CD4-positive, alpha-beta T cell treated with Interleukin-1 beta for 1 hour (primary cell): ENCODE measurements at regions not wholly inside any gene's neighbourhood (a gene's known extent, or its start where the extent isn't known, plus 50 kb on each side); places are given as distances from the start of the nearest gene placed in this dataset.

ENCODE experiments used
- DNase-seq, 2 donors: peaks; one replicate each; pipeline ENCODE4 v3.0.0-alpha.2; 2020 to 2022

GRCh38 chr3:111359261-111360030, 182.6 kb upstream of the CD96 start:
- no peak for DNase-seq

- no peak for DNase-seq
Measured at GRCh38 chr3:111362381-111363009, 179.5 kb upstream of the CD96 start.

GRCh38 chr3:111366515-111366914, 175.5 kb upstream of the CD96 start:
- no peak for DNase-seq

GRCh38 chr3:111368056-111368455, 173.9 kb upstream of the CD96 start:
- DNase-seq = no peak

- DNase-seq = no peak
Measured at GRCh38 chr3:111369958-111370357, 172.0 kb upstream of the CD96 start.

GRCh38 chr3:111373239-111373638, 168.8 kb upstream of the CD96 start:
- no peak for DNase-seq

- DNase-seq = no peak
Measured at GRCh38 chr3:111373861-111374260, 168.1 kb upstream of the CD96 start.

GRCh38 chr3:111385971-111386495, 156.0 kb upstream of the CD96 start:
- no peak for DNase-seq

- peak; percentile 52 to 66 for DNase-seq
Measured at GRCh38 chr3:111392894-111393398, 149.1 kb upstream of the CD96 start.

GRCh38 chr3:111412656-111413055, 129.3 kb upstream of the CD96 start:
- no peak for DNase-seq

GRCh38 chr3:111414531-111414930, 127.5 kb upstream of the CD96 start:
- DNase-seq = no peak

GRCh38 chr3:111415018-111415417, 127.0 kb upstream of the CD96 start:
- no peak for DNase-seq

GRCh38 chr3:111418391-111418790, 123.6 kb upstream of the CD96 start:
- DNase-seq = no peak

GRCh38 chr3:111428301-111428700, 113.7 kb upstream of the CD96 start:
- DNase-seq = no peak

- DNase-seq = no peak
Measured at GRCh38 chr3:111434941-111435622, 106.9 kb upstream of the CD96 start.

- no peak for DNase-seq
Measured at GRCh38 chr3:111438283-111438682, 103.7 kb upstream of the CD96 start.

- no peak for DNase-seq
Measured at GRCh38 chr3:111454551-111454950, 87.4 kb upstream of the CD96 start.

- no peak for DNase-seq
Measured at GRCh38 chr3:111465081-111465670, 76.8 kb upstream of the CD96 start.

- DNase-seq = no peak
Measured at GRCh38 chr3:111470032-111470431, 72.0 kb upstream of the CD96 start.

GRCh38 chr3:111471831-111472230, 70.2 kb upstream of the CD96 start:
- DNase-seq = no peak

- no peak for DNase-seq
Measured at GRCh38 chr3:111472556-111472955, 69.4 kb upstream of the CD96 start.

- no peak for DNase-seq
Measured at GRCh38 chr3:111473550-111473949, 68.4 kb upstream of the CD96 start.

- no peak for DNase-seq
Measured at GRCh38 chr3:111476701-111477100, 65.3 kb upstream of the CD96 start.
